ENCODE measurements at regions not wholly inside any gene's neighbourhood (a gene's known extent, or its start where the extent isn't known, plus 50 kb on each side); places are given as distances from the start of the nearest gene placed in this dataset.

DNA sequence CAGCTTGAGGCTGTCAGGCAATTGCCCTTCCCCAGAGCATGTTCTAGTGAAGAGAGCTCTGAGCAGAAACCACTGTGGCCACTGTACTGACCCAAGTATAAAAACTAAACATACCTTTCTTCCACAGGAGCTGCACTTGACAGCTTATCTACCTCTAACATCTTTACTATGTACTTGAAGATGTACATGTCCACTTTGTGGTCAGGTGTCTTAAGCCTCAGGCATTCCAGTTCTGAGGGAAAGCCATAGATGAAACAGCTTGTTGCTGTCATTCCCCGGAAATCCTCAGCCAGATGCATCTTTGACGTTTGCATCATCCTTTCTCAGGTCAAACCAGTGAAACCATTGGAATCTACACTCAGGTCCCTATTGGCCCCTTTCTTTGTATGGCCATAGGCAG is 70.4 kb downstream of the CHRM3 start:
- TF ChIP-seq NR2F6 (CRISPR knock-in tag; IDR thresholded peaks at IDR 0.05) (no peak), MED1 (CRISPR knock-in tag; IDR thresholded peaks at IDR 0.05; ENCODE audit: borderline replicate concordance) (no peak)
- TF ChIP-seq, protein P1, sequence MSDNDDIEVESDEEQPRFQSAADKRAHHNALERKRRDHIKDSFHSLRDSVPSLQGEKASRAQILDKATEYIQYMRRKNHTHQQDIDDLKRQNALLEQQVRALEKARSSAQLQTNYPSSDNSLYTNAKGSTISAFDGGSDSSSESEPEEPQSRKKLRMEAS (CRISPR knock-in tag; IDR thresholded peaks at IDR 0.05), result no peak

Data from K562 (cell line).